Common myeloid progenitor, CD34-positive (primary cell): ENCODE measurements at regions not wholly inside any gene's neighbourhood (a gene's known extent, or its start where the extent isn't known, plus 50 kb on each side); places are given as distances from the start of the nearest gene placed in this dataset.
"Not testable (repeated sequence)": the region's sequence is repeated elsewhere in the genome, so short reads cannot be mapped to it uniquely, and the experiment has no call there.

ENCODE experiments used
- CTCF ChIA-PET: fragments of 350-600 bp; sonication (Branson Sonifier 250); formaldehyde crosslinking; loops from one replicate; lab custom pipeline; 2021; ENCODE audit warnings: antibody characterized with exemption; lab: Charles Lee
- POLR2A ChIA-PET: fragments of 350-600 bp; sonication (Branson Sonifier 250); formaldehyde crosslinking; loops from one replicate; lab custom pipeline; 2021; ENCODE audit warnings: antibody characterized with exemption; lab: Charles Lee
- DNase-seq, 3 donors: peaks; one replicate each; pipeline versions ENCODE4 v3.0.0 to v3.0.0-alpha.2; 2013
- H3K27ac ChIP-seq, 2 experiments: 1 replicate in 1 of 2; 2 replicates in 1 of 2; pipeline ENCODE4 v1.7.0; 2013; ENCODE audit warnings: inconsistent platforms in 2 of 2, low read length in 2 of 2, mild to moderate bottlenecking in 2 of 2, low read depth in 1 of 2, moderate library complexity in 1 of 2; ENCODE audit not compliant: severe bottlenecking in 2 of 2, insufficient read depth in 1 of 2, poor library complexity in 1 of 2
- H3K27me3 ChIP-seq, 5 experiments: replicated peaks in 2 of 5; 1 replicate in 3 of 5; 2 replicates in 2 of 5; pipeline versions ENCODE4 v1.6.1 to v1.7.0; 2013; ENCODE audit warnings: low read length in 4 of 5, mild to moderate bottlenecking in 2 of 5, moderate library complexity in 2 of 5, inconsistent platforms in 1 of 5; ENCODE audit not compliant: insufficient read depth in 5 of 5, control insufficient read depth in 4 of 5
- H3K36me3 ChIP-seq, 4 experiments: 1 replicate in 2 of 4; 2 replicates in 2 of 4; pipeline versions ENCODE4 v1.6.1 to v1.7.0; 2013; ENCODE audit warnings: low read length in 3 of 4, control low read depth in 1 of 4, mild to moderate bottlenecking in 1 of 4; ENCODE audit not compliant: control insufficient read depth in 4 of 4, insufficient read depth in 4 of 4
- H3K4me1 ChIP-seq, 4 experiments: 1 replicate in 3 of 4; 2 replicates in 1 of 4; pipeline versions ENCODE4 v1.6.1 to v1.7.1; 2013; ENCODE audit warnings: low read length in 3 of 4, mild to moderate bottlenecking in 3 of 4, control low read depth in 1 of 4, inconsistent platforms in 1 of 4, moderate library complexity in 1 of 4; ENCODE audit not compliant: control insufficient read depth in 4 of 4, insufficient read depth in 4 of 4; ENCODE audit errors: control extremely low read depth in 1 of 4
- H3K4me3 ChIP-seq, 7 experiments: 1 replicate in 4 of 7; 2 replicates in 3 of 7; pipeline versions ENCODE4 v1.5.1 to v1.7.0; 2013; ENCODE audit warnings: mild to moderate bottlenecking in 7 of 7, low read length in 6 of 7, moderate library complexity in 6 of 7, inconsistent platforms in 2 of 7, low read depth in 2 of 7, control low read depth in 1 of 7; ENCODE audit not compliant: insufficient read depth in 4 of 7, control insufficient read depth in 1 of 7; ENCODE audit errors: extremely low read depth in 1 of 7
- H3K9me3 ChIP-seq, 5 experiments: 1 replicate in 4 of 5; 2 replicates in 1 of 5; pipeline versions ENCODE4 v1.6.1 to v1.7.1; 2013; ENCODE audit warnings: low read length in 4 of 5, mild to moderate bottlenecking in 2 of 5, inconsistent platforms in 1 of 5, low read depth in 1 of 5, moderate library complexity in 1 of 5; ENCODE audit not compliant: control insufficient read depth in 4 of 5, insufficient read depth in 2 of 5; ENCODE audit errors: control extremely low read depth in 1 of 5
- WGBS: methylation state at CpG from one replicate; pipeline ENCODE4 v1.1.5; 2013; ENCODE audit not compliant: insufficient coverage; 5-methylcytosine and 5-hydroxymethylcytosine counted together

DNA sequence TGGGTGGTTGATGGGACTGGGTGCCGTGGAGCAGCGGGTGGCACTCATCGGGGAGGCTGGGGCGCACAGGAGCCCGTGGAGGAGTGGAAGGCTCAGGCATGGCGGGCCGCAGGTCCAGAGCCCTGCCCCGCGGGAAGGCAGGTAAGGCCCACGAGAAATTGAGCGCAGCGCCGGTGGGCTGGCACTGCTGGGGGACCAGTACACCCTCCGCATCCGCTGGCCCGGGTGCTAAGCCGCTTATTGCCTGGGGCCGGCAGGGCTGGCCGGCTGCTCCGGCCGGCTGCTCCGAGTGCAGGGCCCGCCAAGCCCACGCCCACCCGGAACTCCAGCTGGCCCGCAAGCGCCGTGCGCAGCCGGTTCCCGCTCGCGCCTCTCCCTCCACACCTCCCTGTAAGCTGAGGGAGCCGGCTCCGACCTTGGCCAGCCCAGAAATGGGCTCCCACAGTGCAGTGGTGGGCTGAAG, 85.1 kb upstream of the FAT4 start:
- Histone ChIP-seq H3K27ac (no peak overlapping the region), H3K27me3 (no peaks in the 10 kb centered on the region), H3K9me3 (no peaks in the 10 kb centered on the region), H3K36me3 (no peaks in the 10 kb centered on the region), H3K4me3 (no peak overlapping the region), H3K4me1 (no peaks in the 10 kb centered on the region)
- DNase-seq: no peak
- POLR2A ChIA-PET: no interaction called here
- WGBS: 98% methylated on average over 20 of the region's 35 CpGs
- CTCF ChIA-PET: no interaction called here

DNA sequence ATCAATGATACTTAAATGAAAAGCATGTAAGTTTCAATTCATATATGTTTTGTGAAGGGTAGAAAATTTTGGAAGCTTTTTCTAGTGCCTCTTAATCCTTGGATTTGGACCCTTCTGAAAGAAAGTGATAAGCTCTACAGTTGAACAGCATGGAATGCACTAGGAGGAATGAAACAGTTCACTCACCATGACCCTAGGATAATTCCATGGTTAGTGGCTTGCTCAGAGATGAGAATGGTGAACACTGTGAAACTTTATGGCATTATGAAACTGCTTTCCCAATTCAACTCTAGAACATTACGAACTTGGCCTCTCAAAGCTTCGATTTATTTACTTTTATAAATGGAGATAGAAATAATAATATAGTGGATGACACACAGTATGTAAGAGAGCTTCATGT, 88.9 kb upstream of the FAT4 start:
- no CpG with 5 or more reads among the region's 2 CpGs for WGBS
- Histone ChIP-seq H3K9me3 (no peaks in the 10 kb centered on the region), H3K4me1 (no peaks in the 10 kb centered on the region), H3K27me3 (no peaks in the 10 kb centered on the region), H3K36me3 (no peaks in the 10 kb centered on the region), H3K4me3 (no peak overlapping the region), H3K27ac (no peak overlapping the region)
- ChIA-PET CTCF (interaction anchor here (1.1 kb wide), 1 partner anchor 605 kb away, joined by 3 read pairs; no protein-coding TSS in a partner anchor), POLR2A (no interaction called here)
- DNase-seq: no peak

DNA sequence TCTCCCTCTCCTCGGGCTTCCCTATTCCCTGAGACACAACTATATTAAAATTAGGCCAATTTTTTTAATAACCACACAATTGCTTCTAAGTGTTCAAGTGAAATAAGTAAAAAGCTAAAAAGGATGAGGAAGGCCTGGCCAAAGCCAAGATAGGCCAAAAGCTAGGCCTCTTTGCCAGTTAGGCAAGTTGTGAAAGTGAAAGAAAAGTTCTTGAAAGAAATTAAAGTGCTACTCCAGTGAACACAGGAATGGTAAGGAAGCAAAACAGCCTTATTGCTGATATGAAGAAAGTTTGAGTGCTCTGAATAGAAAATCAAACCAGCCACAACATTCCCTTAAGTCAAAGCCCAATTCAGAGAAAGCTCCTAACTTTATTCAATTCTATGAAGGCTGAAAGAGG, 114.2 kb upstream of the FAT4 start:
- DNase-seq: no peak
- WGBS: no CpG with 5 or more reads among the region's 1 CpG

DNA sequence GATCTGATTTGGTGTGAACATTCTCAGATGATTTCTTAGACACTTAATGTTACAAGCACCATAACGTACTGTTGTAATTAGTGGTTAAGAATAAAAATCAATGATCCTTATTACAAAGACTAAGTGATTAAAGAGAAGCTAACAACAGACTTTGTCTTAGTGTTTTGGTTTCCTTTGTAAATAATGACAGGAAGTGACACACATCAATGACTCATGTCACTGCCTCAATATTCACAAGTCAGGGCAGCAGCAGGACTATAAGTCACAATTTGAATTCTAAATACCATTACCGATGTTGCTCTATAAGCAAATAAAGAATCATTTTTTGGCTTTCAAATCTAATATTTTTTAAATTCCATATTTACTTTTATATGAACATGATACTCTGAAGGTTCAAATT, 115.8 kb upstream of the FAT4 start:
- H3K4me3 ChIP-seq: no peak overlapping the region
- DNase-seq: peak in 1 of 3 donors; percentile 0
- WGBS: no CpG with 5 or more reads among the region's 2 CpGs
- H3K9me3 ChIP-seq: no peaks in the 10 kb centered on the region
- H3K4me1 ChIP-seq: no peaks in the 10 kb centered on the region
- H3K27me3 ChIP-seq: no peaks in the 10 kb centered on the region
- POLR2A ChIA-PET: no interaction called here
- no peaks in the 10 kb centered on the region for H3K36me3 ChIP-seq
- CTCF ChIA-PET: no interaction called here
- no peak overlapping the region for H3K27ac ChIP-seq

More for the DNA sequence above, 114.2 kb upstream of the FAT4 start:
- H3K4me1 ChIP-seq: no peaks in the 10 kb centered on the region
- H3K27me3 ChIP-seq: no peaks in the 10 kb centered on the region
- ChIA-PET POLR2A (interaction anchor here (0.6 kb wide), 1 partner anchor 78 kb away, joined by 4 read pairs; no protein-coding TSS in a partner anchor), CTCF (no interaction called here)
- no peak overlapping the region for H3K27ac ChIP-seq
- H3K4me3 ChIP-seq: no peak overlapping the region
- no peaks in the 10 kb centered on the region for H3K9me3 ChIP-seq
- no peaks in the 10 kb centered on the region for H3K36me3 ChIP-seq

DNA sequence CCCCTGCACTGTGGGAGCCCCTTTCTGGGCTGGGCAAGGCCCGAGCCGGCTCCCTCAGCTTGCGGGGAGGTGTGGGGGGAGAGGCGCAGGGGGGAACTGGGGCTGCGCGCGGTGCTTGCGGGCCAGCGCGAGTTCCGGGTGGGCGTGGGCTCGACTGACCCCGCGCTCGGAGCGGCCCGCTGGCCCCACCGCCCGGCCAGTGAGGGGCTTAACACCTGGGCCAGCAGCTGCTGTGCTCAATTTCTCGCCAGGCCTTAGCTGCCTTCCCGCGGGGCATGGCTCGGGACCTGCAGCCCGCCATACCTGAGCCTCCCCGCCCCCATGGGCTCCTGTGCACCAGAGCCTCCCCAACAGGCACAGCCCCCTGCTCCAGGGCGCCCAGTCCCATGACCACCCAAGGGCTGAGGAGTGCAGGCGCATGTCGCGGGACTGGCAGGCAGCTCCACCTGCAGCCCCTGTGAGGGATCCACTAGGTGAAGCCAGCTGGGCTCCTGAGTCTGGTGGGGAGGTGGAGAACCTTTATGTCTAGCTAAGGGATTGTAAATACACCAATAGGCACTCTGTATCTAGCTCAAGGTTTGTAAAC, 122.8 kb upstream of the FAT4 start:
- POLR2A ChIA-PET, H3K27ac ChIP-seq, H3K4me1 ChIP-seq, H3K9me3 ChIP-seq, H3K27me3 ChIP-seq, DNase-seq, H3K36me3 ChIP-seq, H3K4me3 ChIP-seq, CTCF ChIA-PET: not testable (repeated sequence)
- 97% methylated on average over 29 of the region's 30 CpGs for WGBS

DNA sequence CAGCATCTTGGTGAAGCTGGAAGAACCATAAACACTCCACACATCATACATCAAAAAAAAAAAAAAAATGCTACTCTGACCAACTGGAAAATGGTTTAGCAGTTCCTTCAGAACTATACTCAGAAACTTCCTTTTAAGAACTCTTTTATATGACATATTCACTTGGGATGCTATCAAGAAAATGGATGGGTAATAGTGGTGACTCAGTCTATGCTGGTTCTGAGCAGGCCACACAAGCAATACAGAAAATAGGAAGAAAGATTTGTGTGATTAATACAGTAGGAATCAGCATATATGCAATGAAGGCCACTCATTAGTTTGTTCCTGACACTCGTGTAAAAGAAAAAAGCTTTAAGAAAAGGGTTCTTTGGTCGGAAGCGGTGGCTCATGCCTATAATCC, 123.5 kb upstream of the FAT4 start:
- H3K4me3 ChIP-seq: no peak overlapping the region
- no peaks in the 10 kb centered on the region for H3K36me3 ChIP-seq
- POLR2A ChIA-PET: no interaction called here
- DNase-seq: no peak
- no peak overlapping the region for H3K27ac ChIP-seq
- H3K9me3 ChIP-seq: no peaks in the 10 kb centered on the region
- CTCF ChIA-PET: no interaction called here
- no peaks in the 10 kb centered on the region for H3K27me3 ChIP-seq
- WGBS: 94% methylated on average over 3 of the region's 3 CpGs
- H3K4me1 ChIP-seq: no peaks in the 10 kb centered on the region

DNA sequence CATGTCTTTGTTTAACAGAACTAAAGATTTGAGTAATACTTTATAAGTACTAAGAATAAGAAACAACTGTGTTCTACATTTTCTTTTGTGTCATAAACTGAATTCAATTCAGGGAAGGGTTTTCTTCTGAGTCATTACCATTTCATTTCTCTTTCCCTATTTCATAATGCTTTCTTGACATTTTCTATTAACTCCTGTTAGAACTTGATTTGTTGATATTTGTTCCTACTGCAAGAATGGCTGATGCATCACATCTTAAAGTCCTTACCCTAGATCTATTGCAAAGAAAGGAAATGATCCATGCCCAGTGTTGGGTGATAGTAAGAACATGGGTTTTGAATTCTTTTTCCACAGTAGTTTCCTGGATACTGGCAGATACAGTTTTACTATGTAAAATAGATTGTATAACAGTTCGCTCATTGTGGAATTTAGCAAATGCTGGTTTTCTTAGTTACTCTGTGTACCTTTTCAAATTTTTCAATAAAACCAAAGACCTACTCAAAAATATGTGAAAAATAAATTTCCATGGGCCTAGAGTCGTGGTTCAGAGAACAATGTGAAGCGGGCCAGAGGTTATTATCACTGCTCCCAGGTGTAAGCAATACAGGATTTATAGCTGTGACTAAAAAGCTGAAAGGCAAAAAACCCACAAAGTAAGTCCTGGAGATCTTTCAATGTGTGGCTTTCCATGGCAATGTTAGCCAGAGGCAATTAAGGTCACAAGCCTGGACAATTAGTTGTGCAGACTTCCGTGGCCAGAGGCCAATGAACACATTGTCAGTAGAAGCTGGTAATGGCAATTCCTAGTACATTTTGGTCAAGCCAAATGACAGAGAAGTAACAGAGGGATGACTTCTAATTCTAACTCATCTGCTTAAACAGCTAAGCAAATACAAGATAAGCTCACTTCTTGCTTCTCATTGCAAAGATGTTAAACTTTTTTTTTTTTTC, 127.3 kb upstream of the FAT4 start:
- POLR2A ChIA-PET: no interaction called here
- WGBS: 100% methylated on average over 3 of the region's 4 CpGs
- Histone ChIP-seq H3K4me1 (no peaks in the 10 kb centered on the region), H3K36me3 (no peaks in the 10 kb centered on the region), H3K27ac (no peak overlapping the region), H3K4me3 (no peak overlapping the region), H3K27me3 (no peaks in the 10 kb centered on the region), H3K9me3 (no peaks in the 10 kb centered on the region)
- CTCF ChIA-PET: no interaction called here
- DNase-seq: no peak
